ENCODE measurements at regions not wholly inside any gene's neighbourhood (a gene's known extent, or its start where the extent isn't known, plus 50 kb on each side); places are given as distances from the start of the nearest gene placed in this dataset.

DNA sequence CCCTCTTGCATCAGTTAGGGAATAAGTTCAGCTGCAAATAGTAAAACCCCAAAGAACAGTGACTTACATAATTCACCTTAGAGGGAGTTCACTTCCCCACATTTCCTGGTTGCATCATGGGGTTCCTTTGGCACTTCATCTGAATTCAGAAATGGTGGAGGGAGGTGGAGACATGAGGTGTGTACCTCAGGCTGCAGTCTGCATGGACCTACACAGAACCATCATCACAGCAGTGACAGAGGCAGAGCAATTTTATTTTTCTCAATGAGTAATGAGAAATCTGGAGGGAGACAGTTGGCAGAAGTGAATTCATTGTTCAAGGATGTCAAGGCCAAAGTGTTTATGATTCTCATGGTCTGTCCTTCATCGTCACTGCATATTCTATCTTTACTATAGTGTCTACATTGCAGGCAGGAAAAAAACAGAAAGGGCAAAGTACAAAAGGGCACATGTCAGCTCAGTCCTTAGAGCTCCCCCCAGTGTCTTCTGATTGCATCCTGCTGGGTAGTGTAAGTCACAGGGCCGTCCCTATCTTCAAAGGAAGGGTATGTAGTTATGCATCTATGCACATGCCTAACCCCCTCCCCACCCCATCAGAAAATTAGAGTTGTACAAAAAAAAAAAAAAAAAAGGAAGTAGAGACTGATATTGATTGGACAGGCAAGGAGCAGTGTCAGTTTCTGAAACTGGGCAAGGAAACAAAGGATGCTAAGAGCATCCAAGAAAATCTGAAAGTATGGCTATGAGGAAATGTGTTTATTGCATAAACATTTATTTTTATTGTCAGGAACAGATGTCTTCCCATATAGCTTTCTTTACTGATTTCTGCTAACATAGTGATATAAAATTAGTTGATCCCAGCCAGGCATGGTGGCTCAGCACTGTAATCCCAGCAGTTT is 132.7 kb upstream of the APC start:
- H3K4me3 Mint-ChIP-seq (ENCODE audit: unreplicated experiment), result no peak overlapping the region
- H3K9me3 Mint-ChIP-seq (ENCODE audit: unreplicated experiment), result no peaks in the 10 kb centered on the region
- H3K27ac ChIP-seq (ENCODE audit: low read depth, low read length), result no peak overlapping the region
- H3K9me3 ChIP-seq (ENCODE audit: insufficient read depth, low read depth, low read length), result no peaks in the 10 kb centered on the region
- no peaks in the 10 kb centered on the region for H3K79me2 ChIP-seq (ENCODE audit: insufficient read depth, low read length)
- no peaks in the 10 kb centered on the region for H3K36me3 ChIP-seq (ENCODE audit: insufficient read depth, low read length)
- DNase-seq (ENCODE audit: low read depth) (no peak), FAIRE-seq (no peak)
- no peak overlapping the region for H3K4me3 ChIP-seq (ENCODE audit: insufficient read depth, low read depth, low read length)
- H2AFZ ChIP-seq (ENCODE audit: low read depth, low read length), result no peak overlapping the region
- no peak overlapping the region for H3K4me2 ChIP-seq (ENCODE audit: low read length)
- no peaks in the 10 kb centered on the region for H3K27me3 Mint-ChIP-seq (ENCODE audit: low read depth, unreplicated experiment)
- no peak overlapping the region for H3K9ac ChIP-seq (ENCODE audit: low read length)
- H4K20me1 ChIP-seq (ENCODE audit: insufficient read depth, low read length), result no peaks in the 10 kb centered on the region
- no peaks in the 10 kb centered on the region for H3K36me3 Mint-ChIP-seq (ENCODE audit: low read depth, unreplicated experiment)
- no peaks in the 10 kb centered on the region for H3K4me1 Mint-ChIP-seq (ENCODE audit: low read depth, unreplicated experiment)
- peak overlapping the region; percentile 16 for H3K27ac Mint-ChIP-seq (ENCODE audit: unreplicated experiment)
- no peaks in the 10 kb centered on the region for H3K4me1 ChIP-seq (ENCODE audit: insufficient read depth, low read length)
- H3K27me3 ChIP-seq (ENCODE audit: insufficient read depth, low read length), result no peaks in the 10 kb centered on the region
- TF ChIP-seq, protein P1, sequence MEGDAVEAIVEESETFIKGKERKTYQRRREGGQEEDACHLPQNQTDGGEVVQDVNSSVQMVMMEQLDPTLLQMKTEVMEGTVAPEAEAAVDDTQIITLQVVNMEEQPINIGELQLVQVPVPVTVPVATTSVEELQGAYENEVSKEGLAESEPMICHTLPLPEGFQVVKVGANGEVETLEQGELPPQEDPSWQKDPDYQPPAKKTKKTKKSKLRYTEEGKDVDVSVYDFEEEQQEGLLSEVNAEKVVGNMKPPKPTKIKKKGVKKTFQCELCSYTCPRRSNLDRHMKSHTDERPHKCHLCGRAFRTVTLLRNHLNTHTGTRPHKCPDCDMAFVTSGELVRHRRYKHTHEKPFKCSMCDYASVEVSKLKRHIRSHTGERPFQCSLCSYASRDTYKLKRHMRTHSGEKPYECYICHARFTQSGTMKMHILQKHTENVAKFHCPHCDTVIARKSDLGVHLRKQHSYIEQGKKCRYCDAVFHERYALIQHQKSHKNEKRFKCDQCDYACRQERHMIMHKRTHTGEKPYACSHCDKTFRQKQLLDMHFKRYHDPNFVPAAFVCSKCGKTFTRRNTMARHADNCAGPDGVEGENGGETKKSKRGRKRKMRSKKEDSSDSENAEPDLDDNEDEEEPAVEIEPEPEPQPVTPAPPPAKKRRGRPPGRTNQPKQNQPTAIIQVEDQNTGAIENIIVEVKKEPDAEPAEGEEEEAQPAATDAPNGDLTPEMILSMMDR (IDR thresholded peaks at IDR 0.05; ENCODE audit: insufficient read depth, low read depth, low read length), result no peak
- TF ChIP-seq EZH2 (IDR thresholded peaks at IDR 0.05; ENCODE audit: insufficient read depth, low read length), result no peak

DNA sequence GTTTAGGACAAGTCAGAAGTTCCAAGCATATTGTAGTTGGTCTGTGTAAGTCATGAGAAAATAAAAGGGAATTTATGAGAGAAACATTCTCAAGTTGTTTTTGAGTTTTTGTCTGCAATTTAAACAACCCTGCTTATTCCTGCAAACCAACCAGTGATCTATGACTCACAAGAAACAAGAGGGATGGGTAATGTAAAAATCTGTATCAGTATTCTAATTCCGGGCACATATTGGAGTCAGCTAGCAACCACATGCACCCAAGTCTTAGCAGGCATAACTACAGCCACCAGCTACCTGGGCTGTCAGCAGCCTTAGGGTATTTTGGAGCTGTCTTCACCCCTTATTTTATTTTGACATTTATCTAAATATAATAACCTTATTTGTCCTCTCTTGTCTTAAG is 128.7 kb upstream of the APC start:
- FAIRE-seq (no peak), DNase-seq (ENCODE audit: low read depth) (no peak)
- no peak overlapping the region for H3K4me2 ChIP-seq (ENCODE audit: low read length)
- no peaks in the 10 kb centered on the region for H3K27me3 Mint-ChIP-seq (ENCODE audit: low read depth, unreplicated experiment)
- no peaks in the 10 kb centered on the region for H3K9me3 Mint-ChIP-seq (ENCODE audit: unreplicated experiment)
- H3K36me3 ChIP-seq (ENCODE audit: insufficient read depth, low read length), result no peaks in the 10 kb centered on the region
- H3K79me2 ChIP-seq (ENCODE audit: insufficient read depth, low read length), result no peaks in the 10 kb centered on the region
- H3K27ac Mint-ChIP-seq (ENCODE audit: unreplicated experiment), result no peak overlapping the region
- H3K9me3 ChIP-seq (ENCODE audit: insufficient read depth, low read depth, low read length), result no peaks in the 10 kb centered on the region
- TF ChIP-seq, protein P1 (IDR thresholded peaks at IDR 0.05; ENCODE audit: insufficient read depth, low read depth, low read length), result no peak
- TF ChIP-seq EZH2 (IDR thresholded peaks at IDR 0.05; ENCODE audit: insufficient read depth, low read length), result no peak
- H2AFZ ChIP-seq (ENCODE audit: low read depth, low read length), result no peak overlapping the region
- H3K4me1 Mint-ChIP-seq (ENCODE audit: low read depth, unreplicated experiment), result no peaks in the 10 kb centered on the region
- no peaks in the 10 kb centered on the region for H3K36me3 Mint-ChIP-seq (ENCODE audit: low read depth, unreplicated experiment)
- no peak overlapping the region for H3K9ac ChIP-seq (ENCODE audit: low read length)
- H3K4me1 ChIP-seq (ENCODE audit: insufficient read depth, low read length), result no peaks in the 10 kb centered on the region
- no peaks in the 10 kb centered on the region for H3K27me3 ChIP-seq (ENCODE audit: insufficient read depth, low read length)
- H3K27ac ChIP-seq (ENCODE audit: low read depth, low read length), result no peak overlapping the region
- no peak overlapping the region for H3K4me3 ChIP-seq (ENCODE audit: insufficient read depth, low read depth, low read length)
- H4K20me1 ChIP-seq (ENCODE audit: insufficient read depth, low read length), result no peaks in the 10 kb centered on the region
- no peak overlapping the region for H3K4me3 Mint-ChIP-seq (ENCODE audit: unreplicated experiment)

DNA sequence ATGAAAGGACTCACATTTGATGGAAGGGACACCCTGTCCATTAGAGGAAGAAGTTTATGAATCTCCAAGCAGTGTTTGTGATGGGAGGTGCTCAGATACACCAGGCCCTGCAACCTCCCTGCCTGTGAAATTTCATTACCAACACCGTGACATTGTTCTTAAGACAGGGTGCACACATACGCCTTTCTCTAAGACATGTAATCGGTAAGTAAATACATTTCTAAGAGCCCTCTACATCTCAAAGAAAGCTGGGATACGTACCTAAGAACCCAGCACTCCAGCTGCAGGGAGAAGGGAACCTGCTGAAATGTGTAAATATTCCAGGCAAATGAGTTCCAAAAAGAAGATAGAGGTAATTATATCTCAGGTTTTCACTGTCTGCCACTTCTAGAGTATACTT is 125.0 kb upstream of the APC start:
- Histone ChIP-seq H3K27ac (ENCODE audit: low read depth, low read length) (no peak overlapping the region), H4K20me1 (ENCODE audit: insufficient read depth, low read length) (no peaks in the 10 kb centered on the region), H3K9me3 (ENCODE audit: insufficient read depth, low read depth, low read length) (no peaks in the 10 kb centered on the region), H3K4me2 (ENCODE audit: low read length) (no peak overlapping the region), H3K4me1 (ENCODE audit: insufficient read depth, low read length) (no peaks in the 10 kb centered on the region), H3K4me3 (ENCODE audit: insufficient read depth, low read depth, low read length) (no peak overlapping the region), H3K36me3 (ENCODE audit: insufficient read depth, low read length) (no peaks in the 10 kb centered on the region), H2AFZ (ENCODE audit: low read depth, low read length) (no peak overlapping the region), H3K79me2 (ENCODE audit: insufficient read depth, low read length) (no peaks in the 10 kb centered on the region), H3K9ac (ENCODE audit: low read length) (no peak overlapping the region), H3K27me3 (ENCODE audit: insufficient read depth, low read length) (no peaks in the 10 kb centered on the region)
- Mint-ChIP-seq H3K27me3 (ENCODE audit: low read depth, unreplicated experiment) (no peaks in the 10 kb centered on the region), H3K9me3 (ENCODE audit: unreplicated experiment) (no peaks in the 10 kb centered on the region), H3K4me1 (ENCODE audit: low read depth, unreplicated experiment) (no peaks in the 10 kb centered on the region), H3K36me3 (ENCODE audit: low read depth, unreplicated experiment) (no peaks in the 10 kb centered on the region), H3K27ac (ENCODE audit: unreplicated experiment) (no peak overlapping the region), H3K4me3 (ENCODE audit: unreplicated experiment) (no peak overlapping the region)
- DNase-seq (ENCODE audit: low read depth) (no peak), FAIRE-seq (no peak)
- TF ChIP-seq, protein P1 (IDR thresholded peaks at IDR 0.05; ENCODE audit: insufficient read depth, low read depth, low read length), result no peak

All from astrocyte (in vitro differentiated cells and primary cell).